ENCODE measurements at regions not wholly inside any gene's neighbourhood (a gene's known extent, or its start where the extent isn't known, plus 50 kb on each side); places are given as distances from the start of the nearest gene placed in this dataset.

- TF ChIP-seq CREB1 (CRISPR knock-in tag; IDR thresholded peaks at IDR 0.05; ENCODE audit: low read depth) (no peak), JUNB (IDR thresholded peaks at IDR 0.05; ENCODE audit: unreplicated experiment) (no peak), EZH2 (IDR thresholded peaks at IDR 0.05; ENCODE audit: low read depth, unreplicated experiment) (no peak), ZNF331 (CRISPR knock-in tag; IDR thresholded peaks at IDR 0.05; ENCODE audit: low read depth) (no peak), ZNF114 (CRISPR knock-in tag; IDR thresholded peaks at IDR 0.05) (no peak), ZNF462 (CRISPR knock-in tag; IDR thresholded peaks at IDR 0.05) (no peak), POLR2AphosphoS5 (IDR thresholded peaks at IDR 0.05; ENCODE audit: low read depth) (no peak), REST (IDR thresholded peaks at IDR 0.05; ENCODE audit: unreplicated experiment) (no peak), ETS1 (IDR thresholded peaks at IDR 0.05) (no peak), STAT1 (IDR thresholded peaks at IDR 0.05; ENCODE audit: unreplicated experiment) (no peak), NANOG (IDR thresholded peaks at IDR 0.05; ENCODE audit: borderline replicate concordance) (no peak), CTCF (conservative IDR thresholded peaks at IDR 0.05; ENCODE audit: low read depth in 2 of 2) (no peak)
- H3K36me3 ChIP-seq (ENCODE audit: insufficient read depth): no peaks in the 10 kb centered on the region
- no peaks in the 10 kb centered on the region for H3F3A ChIP-seq (replicated peaks; ENCODE audit: low read depth)
- Mint-ChIP-seq H3K9me3 (peaks cover 3% of the 10 kb centered on the region), H3K27me3 (ENCODE audit: insufficient read depth, low read depth, poor library complexity) (peaks cover 2% of the 10 kb centered on the region), H3K27ac (no peak overlapping the region), H3K36me3 (ENCODE audit: low read depth) (no peaks in the 10 kb centered on the region), H3K4me1 (peaks cover 7% of the 10 kb centered on the region; the same call in 2 of the 3 replicates), H3K4me3 (no peak overlapping the region)
- no peaks in the 10 kb centered on the region for H3K79me2 ChIP-seq (replicated peaks; ENCODE audit: insufficient read depth)
- no peak overlapping the region for H3K4me3 ChIP-seq
- H3K4me1 ChIP-seq (ENCODE audit: insufficient read depth): peaks cover 13% of the 10 kb centered on the region; the same call in 1 of the 2 replicates
- H4K20me1 ChIP-seq (replicated peaks; ENCODE audit: insufficient read depth): no peaks in the 10 kb centered on the region
- H2AFZ ChIP-seq: peak overlapping the region; percentile 72
- H3K9me2 ChIP-seq (ENCODE audit: insufficient read depth): no peaks in the 10 kb centered on the region
- no peak for DNase-seq (ENCODE audit: low spot score)
- ATAC-seq: no peak
- H3K4me2 ChIP-seq: no peak overlapping the region
- H3K27ac ChIP-seq (ENCODE audit: low read depth): no peak overlapping the region
- no peaks in the 10 kb centered on the region for H3K27me3 ChIP-seq (ENCODE audit: insufficient read depth)
These were observed 563.4 kb upstream of the CA10 start for GRCh38 chr17:52721910-52722309.

All from GM23338 (cell line).